ENCODE measurements at regions not wholly inside any gene's neighbourhood (a gene's known extent, or its start where the extent isn't known, plus 50 kb on each side); places are given as distances from the start of the nearest gene placed in this dataset.
A peak's percentile ranks its signal among the peaks of the same experiment; 100 is the strongest.

GRCh38 chr2:187943772-187944369 is 347.8 kb upstream of the GULP1 start:
- no peak for DNase-seq

DNA sequence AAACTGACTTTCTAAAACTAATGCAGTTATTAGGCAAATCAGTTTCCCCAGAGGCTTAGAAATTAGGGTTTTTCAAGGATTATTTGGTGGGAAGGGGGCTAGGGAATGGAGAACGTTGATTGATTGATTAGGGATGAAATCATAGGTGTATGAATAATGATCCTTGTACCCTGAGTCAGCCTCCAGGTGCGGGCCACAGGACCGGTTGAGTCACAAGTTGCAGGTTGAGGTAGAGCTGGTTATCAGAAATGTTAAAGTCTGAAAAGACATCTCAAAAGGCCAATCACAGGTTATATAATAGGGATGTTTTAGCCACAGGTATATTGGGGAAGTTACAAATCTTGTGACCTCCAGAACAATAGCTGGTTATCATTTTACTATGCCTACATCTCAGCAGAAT is 341.8 kb upstream of the GULP1 start:
- no peak for DNase-seq

- DNase-seq: no peak
Observed at GRCh38 chr2:187951470-187952218, 340.0 kb upstream of the GULP1 start.

GRCh38 chr2:187956906-187957534 is 334.7 kb upstream of the GULP1 start:
- DNase-seq: peak; percentile 65

GRCh38 chr2:187959821-187960220 is 331.9 kb upstream of the GULP1 start:
- peak; percentile 48 for DNase-seq

DNA sequence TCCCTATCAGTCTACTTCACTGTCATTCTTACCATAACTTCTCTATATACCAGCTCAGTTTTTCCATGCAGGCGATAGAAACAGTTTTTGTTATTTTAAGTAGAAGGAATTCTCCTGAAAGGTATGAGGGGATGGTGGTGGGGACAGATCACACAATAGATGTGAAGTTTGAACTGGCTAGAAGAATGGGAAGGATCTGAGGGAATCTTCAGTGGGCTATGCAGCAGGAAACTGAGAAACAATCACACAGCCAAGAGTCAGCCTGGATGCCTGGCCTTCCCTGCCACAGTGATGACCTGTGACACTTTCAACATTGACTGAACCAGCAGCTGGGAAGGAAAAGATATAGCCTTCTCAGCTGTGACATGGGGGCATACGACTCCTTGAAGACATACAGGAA is 329.1 kb upstream of the GULP1 start:
- no peak for DNase-seq

DNA sequence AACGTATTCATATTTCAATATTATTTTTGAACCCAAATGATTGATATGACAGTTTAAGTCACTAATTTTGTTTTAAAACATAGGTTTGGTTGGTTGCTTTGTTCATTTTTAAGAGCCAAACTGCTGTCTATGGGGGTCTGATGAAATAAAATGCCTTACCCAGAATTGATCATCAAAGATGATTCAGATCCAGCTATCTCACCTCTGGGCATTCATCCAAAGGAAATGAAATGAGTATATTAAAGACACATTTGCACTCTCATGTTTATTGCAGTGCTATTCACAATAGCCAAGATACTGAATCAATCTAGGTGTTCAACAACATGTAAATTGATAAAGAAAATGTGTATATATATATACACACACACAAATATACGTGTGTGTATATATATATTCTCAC is 326.9 kb upstream of the GULP1 start:
- DNase-seq: no peak

DNA sequence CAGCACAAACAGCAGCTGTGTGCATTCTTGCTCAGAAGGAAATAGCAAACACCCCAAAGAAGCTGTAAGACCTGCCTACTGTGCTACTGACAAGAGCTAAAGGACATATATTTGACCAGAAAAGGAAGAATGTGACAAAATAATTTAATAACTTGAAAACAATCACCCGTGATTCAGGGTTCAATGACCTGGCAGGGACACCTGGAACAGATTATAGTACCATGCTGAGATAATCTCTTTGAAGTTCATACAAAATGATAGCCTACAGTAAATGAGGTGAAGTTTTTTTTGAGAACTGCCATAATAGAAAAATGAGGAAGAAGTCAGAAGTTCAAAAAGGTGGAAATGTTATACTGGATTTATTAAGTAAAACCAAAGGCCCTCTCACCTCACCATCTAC is 324.8 kb upstream of the GULP1 start:
- no peak for DNase-seq

DNA sequence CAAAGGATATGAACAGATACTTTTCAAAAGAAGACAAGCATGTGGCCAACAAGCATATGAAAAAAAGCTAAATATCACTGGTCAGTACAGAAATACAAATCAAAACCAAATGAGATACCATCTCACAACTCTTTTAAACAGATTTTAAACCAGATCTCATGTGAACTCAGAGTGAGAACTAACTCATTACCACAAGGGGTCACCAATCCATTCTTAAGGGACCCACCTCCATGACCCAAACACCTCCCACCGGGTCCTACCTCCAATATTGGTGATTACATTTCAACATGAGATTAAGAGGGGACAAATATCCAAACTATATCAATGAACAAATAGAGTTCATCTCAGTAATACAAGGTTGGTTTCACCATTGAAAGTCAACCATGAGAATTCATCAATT is 319.8 kb upstream of the GULP1 start:
- no peak for DNase-seq

DNA sequence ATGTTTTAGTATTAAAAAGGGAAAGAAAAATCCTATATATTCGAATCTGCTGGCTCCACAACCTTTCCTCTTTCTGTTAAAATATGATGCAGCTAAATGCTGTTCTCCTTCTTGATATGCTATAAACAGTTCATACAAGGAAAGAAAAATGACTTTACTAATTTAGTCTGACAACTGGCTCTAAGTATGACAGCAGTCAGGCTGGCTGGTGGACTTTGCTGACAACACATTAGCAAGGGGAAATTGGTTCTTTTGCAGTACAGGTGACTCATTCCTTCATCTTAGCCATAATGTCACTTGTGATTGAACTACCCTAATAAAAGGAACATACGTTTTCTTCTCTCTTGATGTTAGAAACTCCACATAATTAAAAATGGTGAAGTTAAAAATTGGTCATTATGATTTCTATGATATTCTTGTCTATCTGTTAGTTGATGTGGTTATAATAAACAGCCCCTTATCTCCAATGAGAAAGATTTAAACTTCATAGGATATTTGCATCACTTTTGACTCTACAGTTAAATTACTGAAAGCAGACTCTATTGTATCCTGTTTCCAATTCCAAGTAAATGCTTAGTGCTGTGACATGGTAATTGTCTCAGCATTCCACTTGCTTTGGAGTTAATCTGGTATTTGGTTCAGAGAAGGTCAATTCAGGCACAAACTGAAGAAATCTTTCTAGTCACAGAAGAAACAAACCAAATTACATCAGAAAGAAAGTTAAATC is 315.3 kb upstream of the GULP1 start:
- no peak for DNase-seq

- DNase-seq: no peak
Observed at GRCh38 chr2:187976986-187977333, 314.7 kb upstream of the GULP1 start.

GRCh38 chr2:187978356-187978755 is 313.3 kb upstream of the GULP1 start:
- no peak for DNase-seq

DNA sequence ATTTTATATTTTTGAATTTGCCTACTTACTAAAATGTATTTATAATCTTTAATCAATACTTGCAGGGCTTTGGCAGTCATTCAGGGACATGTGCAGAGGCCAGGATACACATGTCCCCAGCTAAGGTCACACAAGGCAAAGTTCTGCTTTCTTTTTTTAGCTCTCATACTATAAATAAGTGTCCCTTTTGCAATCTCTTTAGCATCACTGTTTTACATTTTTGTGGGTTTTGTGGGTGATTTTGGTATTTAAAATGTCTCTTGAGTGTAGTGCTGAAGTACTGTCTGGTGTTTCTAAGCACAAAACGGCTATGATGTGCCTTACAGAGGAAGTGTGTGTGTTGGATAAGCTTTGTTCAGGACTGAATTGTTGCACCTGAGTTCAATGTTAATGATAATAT is 309.0 kb upstream of the GULP1 start:
- DNase-seq: peak; percentile 67

GRCh38 chr2:187985195-187985594 is 306.5 kb upstream of the GULP1 start:
- no peak for DNase-seq

- no peak for DNase-seq
Observed at GRCh38 chr2:187985923-187986322, 305.8 kb upstream of the GULP1 start.

- DNase-seq: no peak
Observed at GRCh38 chr2:187986390-187987105, 305.1 kb upstream of the GULP1 start.

DNA sequence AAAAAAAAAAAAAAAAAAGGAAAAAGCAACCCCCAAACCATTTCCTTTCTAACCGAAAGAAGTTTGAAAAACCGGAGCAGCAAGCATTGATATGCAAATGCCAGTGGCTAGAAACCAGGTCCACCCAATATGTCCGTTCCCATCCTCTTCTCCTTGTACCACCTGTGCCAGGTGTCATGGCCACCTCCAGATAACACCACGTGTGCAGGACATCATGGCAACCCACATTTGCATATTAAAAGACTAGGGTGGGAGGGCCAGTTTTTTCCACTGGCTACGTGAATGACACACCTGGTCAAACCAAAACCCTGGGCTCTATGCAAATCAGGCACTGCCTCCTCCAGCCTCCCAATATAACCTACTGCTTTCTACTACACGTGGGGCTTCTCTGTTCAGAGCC is 303.3 kb upstream of the GULP1 start:
- DNase-seq: no peak

GRCh38 chr2:187989925-187990623 is 301.6 kb upstream of the GULP1 start:
- DNase-seq: no peak

DNA sequence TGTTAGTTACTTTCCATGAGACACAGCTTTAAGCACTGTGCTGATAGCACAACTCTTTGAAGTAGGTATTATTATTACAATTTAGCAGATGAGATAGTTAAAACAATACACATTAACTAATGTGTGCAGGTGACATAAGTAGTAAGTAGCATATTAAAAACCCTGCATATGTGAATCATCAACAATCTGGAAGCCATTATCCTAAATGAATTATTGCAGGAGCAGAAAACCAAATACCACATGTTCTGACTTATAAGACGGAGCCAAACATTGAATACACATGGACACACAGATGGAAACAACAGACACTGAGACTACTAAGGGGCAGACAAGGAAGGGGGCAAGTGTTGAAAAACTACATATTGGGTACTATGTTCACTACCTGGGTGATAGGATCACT is 300.3 kb upstream of the GULP1 start:
- DNase-seq: no peak

DNA sequence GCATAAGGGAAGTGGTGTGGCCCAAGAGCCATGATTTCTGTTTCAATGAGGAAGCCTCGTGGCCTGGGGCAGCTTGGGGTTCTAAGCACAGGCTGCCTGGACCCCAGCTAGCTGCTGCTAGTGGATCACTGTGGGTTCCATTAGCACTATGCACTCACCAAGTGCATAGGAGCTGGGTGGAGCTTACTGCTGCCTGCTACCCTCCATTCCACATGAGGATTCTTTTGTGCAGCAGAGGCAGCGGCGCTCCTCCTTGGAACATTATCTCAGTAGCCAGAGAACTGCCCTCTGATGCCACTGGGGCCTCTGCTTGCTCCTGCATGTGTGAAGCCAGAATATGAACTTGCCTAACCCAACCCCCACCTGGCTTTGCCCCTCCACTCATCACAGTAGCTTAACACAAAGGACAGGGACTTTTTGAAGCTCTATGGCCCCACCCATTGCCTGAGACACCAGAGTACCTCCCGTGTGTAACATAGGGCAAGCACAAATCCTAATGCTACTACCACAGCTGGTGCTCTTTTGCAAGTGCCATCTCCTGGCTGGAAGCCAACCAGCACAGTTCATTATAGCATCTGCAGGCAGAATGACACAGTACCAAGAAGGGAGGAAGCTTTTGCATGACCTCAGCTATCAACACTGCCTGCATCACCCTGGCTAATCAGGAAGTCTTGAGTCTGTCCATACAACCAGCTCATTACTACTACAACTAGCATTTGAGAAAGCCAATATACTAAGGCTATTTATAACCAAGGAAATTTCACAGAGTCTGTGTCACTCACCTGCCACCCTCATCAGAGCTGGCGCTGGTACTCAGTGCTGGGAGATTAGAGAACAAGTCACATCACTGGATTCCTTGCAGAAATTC is 297.0 kb upstream of the GULP1 start:
- peak; percentile 5 for DNase-seq

- no peak for DNase-seq
Observed at GRCh38 chr2:187995556-187995955, 296.1 kb upstream of the GULP1 start.

- DNase-seq: no peak
Observed at GRCh38 chr2:187996630-187997029, 295.0 kb upstream of the GULP1 start.

Data from kidney glomerular epithelial cell (primary cell).